IMR-90 (cell line): ENCODE measurements at regions not wholly inside any gene's neighbourhood (a gene's known extent, or its start where the extent isn't known, plus 50 kb on each side); places are given as distances from the start of the nearest gene placed in this dataset.
A peak's percentile ranks its signal among the peaks of the same experiment; 100 is the strongest.

Experiments used
- ATAC-seq: fragments of 200-7000 bp; cut with Tn5 transposase; 2 replicates; pipeline ENCODE4 v1.9.1; 2020; ENCODE audit warnings: low read depth, mild to moderate bottlenecking, moderate library complexity
- BruUV-seq: library from RNA; stranded (reverse); fragments of 400-500 nt; replicated peaks from 2 replicates; lab custom pipeline; 2021; lab: Mats Ljungman, UMichigan
- CTCF ChIA-PET: fragments of 300-600 bp; formaldehyde crosslinking; extraction: SDS; loops from one replicate; lab custom pipeline; 2021; ENCODE audit warnings: antibody characterized with exemption; lab: Yijun Ruan, JAX
- POLR2A ChIA-PET: fragments of 300-600 bp; sonication (Branson Sonifier 250); formaldehyde crosslinking; loops from one replicate; lab custom pipeline; 2022; ENCODE audit warnings: antibody characterized with exemption; ENCODE audit not compliant: unreplicated experiment; lab: Charles Lee
- DNase-seq: peaks from one replicate; pipeline ENCODE4 v3.0.0; 2013
- H2AFZ ChIP-seq: replicated peaks from 2 replicates; pipeline ENCODE3; 2013; ENCODE audit warnings: low read length, mild to moderate bottlenecking; ENCODE audit not compliant: poor library complexity
- H2AK5ac ChIP-seq: 2 replicates; pipeline ENCODE4 v1.6.1; 2013; ENCODE audit warnings: low read depth, low read length, inconsistent platforms
- H2AK9ac ChIP-seq: replicated peaks from 2 replicates; pipeline ENCODE3; 2013; ENCODE audit warnings: mild to moderate bottlenecking, low read depth, low read length, moderate library complexity; ENCODE audit not compliant: poor library complexity
- H2BK120ac ChIP-seq: 2 replicates; pipeline ENCODE4 v1.6.1; 2013; ENCODE audit warnings: low read depth, low read length, inconsistent platforms
- H2BK15ac ChIP-seq: 3 replicates; pipeline ENCODE4 v1.6.1; 2013; ENCODE audit warnings: low read depth, low read length, inconsistent platforms
- H2BK20ac ChIP-seq: 2 replicates; pipeline ENCODE4 v1.6.1; 2013; ENCODE audit warnings: low read depth, mild to moderate bottlenecking, inconsistent platforms, low read length, moderate library complexity
- H2BK5ac ChIP-seq: 2 replicates; pipeline ENCODE4 v1.6.1; 2013; ENCODE audit warnings: mild to moderate bottlenecking, low read depth, low read length, inconsistent platforms; ENCODE audit not compliant: poor library complexity, severe bottlenecking
- H3K14ac ChIP-seq: replicated peaks from 2 replicates; pipeline ENCODE4 v1.6.1; 2013; ENCODE audit warnings: low read depth, low read length, inconsistent platforms
- H3K18ac ChIP-seq: 2 replicates; pipeline ENCODE4 v1.6.1; 2013; ENCODE audit warnings: low read depth, low read length, control low read depth
- H3K23ac ChIP-seq: 2 replicates; pipeline ENCODE4 v1.6.1; 2013; ENCODE audit warnings: low read depth, low read length, inconsistent platforms
- H3K27ac ChIP-seq: 2 replicates; pipeline ENCODE4 v1.5.1; 2013; ENCODE audit warnings: mild to moderate bottlenecking, control low read depth, low read length; ENCODE audit not compliant: insufficient read depth
- H3K27me3 ChIP-seq: 2 replicates; pipeline ENCODE4 v1.6.1; 2013; ENCODE audit warnings: low read length; ENCODE audit not compliant: control insufficient read depth, insufficient read depth
- H3K36me3 ChIP-seq: 2 replicates; pipeline ENCODE4 v1.6.1; 2013; ENCODE audit warnings: low read length, mixed read lengths; ENCODE audit not compliant: control insufficient read depth, insufficient read depth
- H3K4ac ChIP-seq: 2 replicates; pipeline ENCODE4 v1.6.1; 2013; ENCODE audit warnings: low read depth, low read length, inconsistent platforms
- H3K4me1 ChIP-seq: 2 replicates; pipeline ENCODE4 v1.6.1; 2013; ENCODE audit warnings: low read length, mixed read lengths; ENCODE audit not compliant: control insufficient read depth, insufficient read depth
- H3K4me2 ChIP-seq: 2 replicates; pipeline ENCODE4 v1.6.1; 2013; ENCODE audit warnings: low read depth, mild to moderate bottlenecking, control low read depth, low read length, moderate library complexity
- H3K4me3 ChIP-seq: 2 replicates; pipeline ENCODE4 v1.5.1; 2013; ENCODE audit warnings: low read depth, mild to moderate bottlenecking, control low read depth, low read length, moderate library complexity; ENCODE audit not compliant: insufficient read depth
- H3K56ac ChIP-seq: 2 replicates; pipeline ENCODE4 v1.6.1; 2013; ENCODE audit warnings: low read length, inconsistent platforms; ENCODE audit not compliant: insufficient read depth; ENCODE audit errors: extremely low read depth
- H3K79me1 ChIP-seq, 2 experiments: 2 replicates each; pipeline ENCODE4 v1.6.1; 2013; ENCODE audit warnings: low read length in 2 of 2, inconsistent platforms in 1 of 2, low read depth in 1 of 2
- H3K9ac ChIP-seq: 2 replicates; pipeline ENCODE4 v1.6.1; 2013; ENCODE audit warnings: low read depth, low read length, control low read depth
- H3K9me1 ChIP-seq: 2 replicates; pipeline ENCODE4 v1.6.1; 2013; ENCODE audit warnings: low read length, inconsistent platforms; ENCODE audit not compliant: insufficient read depth
- H3K9me3 ChIP-seq: 2 replicates; pipeline ENCODE4 v1.6.1; 2013; ENCODE audit warnings: low read length; ENCODE audit not compliant: control insufficient read depth, insufficient read depth
- H4K20me1 ChIP-seq: 2 replicates; pipeline ENCODE4 v1.6.1; 2013; ENCODE audit warnings: low read length, inconsistent platforms; ENCODE audit not compliant: insufficient read depth
- H4K5ac ChIP-seq: 2 replicates; pipeline ENCODE4 v1.6.1; 2013; ENCODE audit warnings: mild to moderate bottlenecking, low read depth, low read length, control low read depth
- H4K8ac ChIP-seq, 2 experiments: 2 replicates each; pipeline ENCODE4 v1.6.1; 2013; ENCODE audit warnings: low read depth in 2 of 2, low read length in 2 of 2, control low read depth in 1 of 2, inconsistent platforms in 1 of 2
- H4K91ac ChIP-seq: 2 replicates; pipeline ENCODE4 v1.6.1; 2013; ENCODE audit warnings: low read depth, low read length, inconsistent platforms; ENCODE audit not compliant: insufficient read depth
- WGBS, 2 experiments: methylation state at CpG; one replicate each; pipeline versions ENCODE4 v1.1.5 to v1.1.7; 2013; ENCODE audit warnings: missing lambda C conversion rate in 2 of 2; ENCODE audit not compliant: insufficient read length in 1 of 2; ENCODE audit errors: extremely low coverage in 2 of 2; 5-methylcytosine and 5-hydroxymethylcytosine counted together
- dilution Hi-C: fragments of 300-500 bp; cut with HindIII; formaldehyde crosslinking; loops from one replicate; pipeline ENCODE4 v1.14.3; 2018; ENCODE audit warnings: low sequenced_read_pairs; ENCODE audit not compliant: unreplicated experiment
- in situ Hi-C: fragments of 300-500 bp; cut with MboI; formaldehyde crosslinking; loops from 3 replicates; pipeline ENCODE4 v1.14.3; 2019; ENCODE audit warnings: low sequenced_read_pairs, inconsistent platforms, mixed read lengths
- intact Hi-C: fragments of 100-400 bp; cut with micrococcal nuclease; formaldehyde crosslinking; loops from 2 replicates; pipeline ENCODE4 v1.10.0; 2022
- TF ChIP-seq, protein P1 (sequence below): fragments of 150-350 bp; IDR thresholded peaks from 2 replicates; pipeline ENCODE4 v1.6.1; 2017; ENCODE audit warnings: mild to moderate bottlenecking, antibody characterized with exemption, low read length, low read depth

DNA sequence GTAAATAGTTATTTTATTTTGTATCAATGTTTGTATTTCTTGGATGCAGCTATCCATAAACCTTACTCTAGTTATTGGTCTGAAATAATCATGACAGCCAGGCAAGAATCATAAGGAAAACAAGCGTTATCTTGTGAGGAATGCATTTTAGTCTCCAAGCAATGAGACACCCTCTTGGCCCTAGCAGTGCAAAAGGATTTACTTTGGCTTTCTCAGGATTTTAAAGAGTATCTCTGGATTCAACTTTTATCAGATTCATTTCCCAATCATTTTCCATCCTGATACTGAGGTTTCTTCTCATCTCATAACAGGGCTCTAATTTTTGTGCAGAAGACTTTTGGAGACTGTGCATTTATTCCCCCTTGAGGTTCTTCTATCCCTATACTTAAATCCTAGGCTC, 480.8 kb downstream of the TMX3 start:
- in situ Hi-C loops (no loop called here), intact Hi-C loops (no loop called here), dilution Hi-C loops (no loop called here)
- Histone ChIP-seq H3K79me1 (no peaks in the 10 kb centered on the region), H3K56ac (no peak overlapping the region), H3K27ac (no peak overlapping the region), H3K27me3 (no peaks in the 10 kb centered on the region), H3K9me1 (no peaks in the 10 kb centered on the region), H3K14ac (no peak overlapping the region), H2AK9ac (no peak overlapping the region), H2BK20ac (no peak overlapping the region), H3K4me1 (no peaks in the 10 kb centered on the region), H3K18ac (no peak overlapping the region), H3K23ac (no peak overlapping the region), H3K4me2 (no peak overlapping the region), H2BK5ac (no peak overlapping the region), H3K9me3 (no peaks in the 10 kb centered on the region), H3K4ac (no peak overlapping the region), H4K91ac (no peak overlapping the region), H2AK5ac (no peak overlapping the region), H3K9ac (no peak overlapping the region), H4K8ac (no peak overlapping the region), H4K5ac (no peak overlapping the region), H2BK15ac (no peak overlapping the region), H2AFZ (no peak overlapping the region), H2BK120ac (no peak overlapping the region), H3K36me3 (no peaks in the 10 kb centered on the region), H3K4me3 (no peak overlapping the region), H4K20me1 (no peaks in the 10 kb centered on the region)
- BruUV-seq = no TSS peak
- ChIA-PET POLR2A (no interaction called here), CTCF (interaction anchor here (0.9 kb wide), 1 partner anchor 703 kb away, joined by 3 read pairs; no protein-coding TSS in a partner anchor)
- no CpG with 5 or more reads among the region's 1 CpG for WGBS, 2 experiments
- DNase-seq (peak; percentile 10), ATAC-seq (no peak)
- TF ChIP-seq, protein P1, sequence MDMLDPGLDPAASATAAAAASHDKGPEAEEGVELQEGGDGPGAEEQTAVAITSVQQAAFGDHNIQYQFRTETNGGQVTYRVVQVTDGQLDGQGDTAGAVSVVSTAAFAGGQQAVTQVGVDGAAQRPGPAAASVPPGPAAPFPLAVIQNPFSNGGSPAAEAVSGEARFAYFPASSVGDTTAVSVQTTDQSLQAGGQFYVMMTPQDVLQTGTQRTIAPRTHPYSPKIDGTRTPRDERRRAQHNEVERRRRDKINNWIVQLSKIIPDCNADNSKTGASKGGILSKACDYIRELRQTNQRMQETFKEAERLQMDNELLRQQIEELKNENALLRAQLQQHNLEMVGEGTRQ = no peak
